ENCODE measurements at regions not wholly inside any gene's neighbourhood (a gene's known extent, or its start where the extent isn't known, plus 50 kb on each side); places are given as distances from the start of the nearest gene placed in this dataset.

DNA sequence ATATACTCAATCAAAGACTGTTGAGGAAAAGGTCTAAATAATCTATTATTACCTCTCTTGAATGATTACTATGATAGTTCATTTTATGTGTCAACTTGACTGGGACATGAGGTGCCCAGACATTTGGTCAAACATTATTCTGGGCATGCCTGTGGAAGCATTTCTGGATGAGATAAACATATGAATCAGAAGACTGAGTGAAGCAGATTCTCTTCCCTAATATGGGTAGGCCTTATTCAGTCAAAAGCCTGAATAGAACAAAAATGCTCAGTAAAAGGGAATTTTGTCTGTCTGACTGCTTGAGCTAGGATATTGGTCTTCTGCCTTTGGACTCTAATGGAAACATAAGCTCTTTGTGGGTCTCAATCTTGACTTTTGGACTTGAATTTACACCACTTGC is 73.3 kb upstream of the SOX13 start:
- Histone ChIP-seq H3K4me2 (ENCODE audit: unreplicated experiment) (no peak overlapping the region), H3K9me2 (ENCODE audit: insufficient read depth) (no peaks in the 10 kb centered on the region), H3K9ac (no peak overlapping the region), H3K9me3 (ENCODE audit: low read depth) (no peaks in the 10 kb centered on the region), H3K27me3 (replicated peaks; ENCODE audit: insufficient read depth) (peaks cover 9% of the 10 kb centered on the region; the same call in 1 of the 2 replicates), H4K20me1 (ENCODE audit: insufficient read depth) (no peaks in the 10 kb centered on the region), H3K27ac (no peak overlapping the region), H3K79me2 (ENCODE audit: insufficient read depth) (no peaks in the 10 kb centered on the region), H3K36me3 (ENCODE audit: low read depth) (no peaks in the 10 kb centered on the region), H3K4me3 (no peak overlapping the region), H2AFZ (no peak overlapping the region), H3F3A (ENCODE audit: insufficient read depth) (no peaks in the 10 kb centered on the region), H3K4me1 (ENCODE audit: insufficient read depth) (no peaks in the 10 kb centered on the region)
- DNase-seq: no peak
- TF ChIP-seq EZH2 (IDR thresholded peaks at IDR 0.05; ENCODE audit: insufficient read depth, poor library complexity, severe bottlenecking): no peak
- TF ChIP-seq EZH2phosphoT487 (IDR thresholded peaks at IDR 0.05; ENCODE audit: insufficient read depth, low read depth): no peak
- in situ Hi-C loops (cut with MboI): no loop called here

DNA sequence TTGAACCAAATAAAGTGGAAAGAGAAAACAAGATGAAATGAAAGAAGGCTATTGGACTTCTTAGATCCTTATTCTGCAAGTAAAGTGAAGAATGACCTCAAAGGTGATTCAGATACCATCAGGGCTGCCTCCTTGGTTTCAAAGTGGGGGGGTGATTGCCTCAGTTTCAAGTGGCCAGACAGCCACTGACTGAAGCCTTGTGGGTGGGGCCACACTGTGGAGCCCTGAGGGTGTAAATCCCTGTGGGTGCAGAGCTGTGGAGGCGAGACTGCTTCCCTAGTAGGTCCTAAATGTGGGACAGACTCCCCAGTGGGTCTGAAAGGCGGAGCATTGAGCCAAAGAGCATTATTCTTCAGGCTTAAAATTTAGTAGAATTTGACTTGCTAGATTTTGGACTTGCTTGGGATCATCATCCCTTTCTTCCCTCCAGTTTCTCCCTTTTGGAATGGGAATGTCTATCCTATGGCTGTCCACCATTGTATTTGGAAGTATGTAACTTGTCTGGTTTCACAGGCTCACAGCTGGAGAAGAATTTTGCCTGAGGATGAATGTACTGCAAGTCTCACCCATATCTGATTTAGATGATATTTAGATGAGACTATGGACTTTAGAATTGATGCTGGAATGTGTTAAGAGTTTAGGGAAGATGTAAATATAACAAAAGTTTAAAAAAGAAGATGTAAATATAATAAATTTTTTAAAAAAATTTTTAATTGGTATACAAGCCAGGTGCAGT is 71.6 kb upstream of the SOX13 start:
- no peaks in the 10 kb centered on the region for H3K4me1 ChIP-seq (ENCODE audit: insufficient read depth)
- H3K9me2 ChIP-seq (ENCODE audit: insufficient read depth): no peaks in the 10 kb centered on the region
- H3K27ac ChIP-seq: no peak overlapping the region
- DNase-seq: no peak
- no peaks in the 10 kb centered on the region for H3K36me3 ChIP-seq (ENCODE audit: low read depth)
- H3K27me3 ChIP-seq (replicated peaks; ENCODE audit: insufficient read depth): no peaks in the 10 kb centered on the region
- no peak overlapping the region for H3K9ac ChIP-seq
- H3K9me3 ChIP-seq (ENCODE audit: low read depth): no peaks in the 10 kb centered on the region
- TF ChIP-seq EZH2 (IDR thresholded peaks at IDR 0.05; ENCODE audit: insufficient read depth, poor library complexity, severe bottlenecking) (no peak), EZH2phosphoT487 (IDR thresholded peaks at IDR 0.05; ENCODE audit: insufficient read depth, low read depth) (no peak)
- H3K4me2 ChIP-seq (ENCODE audit: unreplicated experiment): no peak overlapping the region
- no peaks in the 10 kb centered on the region for H3K79me2 ChIP-seq (ENCODE audit: insufficient read depth)
- 67 to 83% methylated on average over 2 of the region's 2 CpGs for WGBS, 2 experiments (ENCODE audit: low coverage in 1 of 2, low lambda C conversion rate in 2 of 2, missing lambda C conversion rate in 2 of 2)
- no peak overlapping the region for H2AFZ ChIP-seq
- in situ Hi-C loops (cut with MboI): no loop called here
- no peak overlapping the region for H3K4me3 ChIP-seq
- H4K20me1 ChIP-seq (ENCODE audit: insufficient read depth): no peaks in the 10 kb centered on the region
- H3F3A ChIP-seq (ENCODE audit: insufficient read depth): no peaks in the 10 kb centered on the region

DNA sequence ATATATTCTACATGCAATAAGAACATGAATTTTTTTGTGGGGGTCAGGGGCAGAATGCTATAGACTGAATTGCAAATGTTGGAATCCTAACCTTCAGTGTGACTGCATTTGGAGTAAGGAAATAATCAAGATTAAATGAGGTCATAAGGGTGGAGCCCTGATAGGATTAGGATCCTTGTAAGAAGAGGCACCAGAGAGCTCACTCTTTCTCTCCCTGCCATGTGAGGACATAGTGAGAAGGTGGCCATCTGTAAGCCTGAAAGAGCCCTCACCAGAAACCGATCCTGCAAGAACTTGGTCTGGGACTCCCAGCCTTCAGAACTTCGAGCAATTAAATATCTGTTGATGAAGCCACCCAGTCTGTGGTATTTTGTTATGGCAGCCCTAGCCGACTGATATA is 70.3 kb upstream of the SOX13 start:
- Histone ChIP-seq H3K27ac (no peak overlapping the region), H4K20me1 (ENCODE audit: insufficient read depth) (no peaks in the 10 kb centered on the region), H3K4me2 (ENCODE audit: unreplicated experiment) (no peak overlapping the region), H2AFZ (no peak overlapping the region), H3K4me3 (no peak overlapping the region), H3K9me2 (ENCODE audit: insufficient read depth) (no peaks in the 10 kb centered on the region), H3K9me3 (ENCODE audit: low read depth) (no peaks in the 10 kb centered on the region), H3F3A (ENCODE audit: insufficient read depth) (no peaks in the 10 kb centered on the region), H3K27me3 (replicated peaks; ENCODE audit: insufficient read depth) (no peaks in the 10 kb centered on the region), H3K9ac (no peak overlapping the region), H3K4me1 (ENCODE audit: insufficient read depth) (no peaks in the 10 kb centered on the region), H3K36me3 (ENCODE audit: low read depth) (no peaks in the 10 kb centered on the region), H3K79me2 (ENCODE audit: insufficient read depth) (no peaks in the 10 kb centered on the region)
- 36 to 57% methylated on average over 3 of the region's 3 CpGs for WGBS, 2 experiments (ENCODE audit: low coverage in 1 of 2, low lambda C conversion rate in 2 of 2, missing lambda C conversion rate in 2 of 2)
- TF ChIP-seq EZH2 (IDR thresholded peaks at IDR 0.05; ENCODE audit: insufficient read depth, poor library complexity, severe bottlenecking): no peak
- no peak for TF ChIP-seq EZH2phosphoT487 (IDR thresholded peaks at IDR 0.05; ENCODE audit: insufficient read depth, low read depth)
- in situ Hi-C loops (cut with MboI): no loop called here
- no peak for DNase-seq

DNA sequence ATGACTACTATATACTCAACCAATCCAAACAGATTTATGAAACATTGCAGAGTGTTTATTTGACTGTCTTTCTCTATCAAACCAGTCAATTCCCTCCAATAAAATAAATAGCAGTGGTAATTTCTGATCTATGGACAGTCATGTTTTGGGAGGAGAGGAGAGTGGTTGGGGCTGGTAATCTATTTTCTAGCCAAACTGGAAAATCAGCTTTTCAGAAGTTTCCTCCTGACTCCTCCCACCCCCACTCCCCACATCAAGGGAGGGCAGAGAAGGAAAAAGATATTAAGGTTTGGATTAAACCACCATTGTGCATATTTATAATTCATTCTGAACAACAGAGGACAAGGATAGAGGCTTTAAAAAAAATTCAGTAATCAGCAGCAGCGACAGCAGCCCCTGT is 69.4 kb upstream of the SOX13 start:
- Histone ChIP-seq H3K36me3 (ENCODE audit: low read depth) (no peaks in the 10 kb centered on the region), H2AFZ (no peak overlapping the region), H3K9me3 (ENCODE audit: low read depth) (no peaks in the 10 kb centered on the region), H3K27ac (no peak overlapping the region), H3K79me2 (ENCODE audit: insufficient read depth) (no peaks in the 10 kb centered on the region), H3K4me3 (no peak overlapping the region), H3F3A (ENCODE audit: insufficient read depth) (no peaks in the 10 kb centered on the region), H4K20me1 (ENCODE audit: insufficient read depth) (no peaks in the 10 kb centered on the region), H3K9ac (no peak overlapping the region), H3K4me2 (ENCODE audit: unreplicated experiment) (no peak overlapping the region), H3K27me3 (replicated peaks; ENCODE audit: insufficient read depth) (no peaks in the 10 kb centered on the region), H3K9me2 (ENCODE audit: insufficient read depth) (no peaks in the 10 kb centered on the region), H3K4me1 (ENCODE audit: insufficient read depth) (no peaks in the 10 kb centered on the region)
- WGBS, 2 experiments (ENCODE audit: low coverage in 1 of 2, low lambda C conversion rate in 2 of 2, missing lambda C conversion rate in 2 of 2): 60 to 69% methylated on average over 1 of the region's 1 CpG
- DNase-seq: no peak
- TF ChIP-seq EZH2 (IDR thresholded peaks at IDR 0.05; ENCODE audit: insufficient read depth, poor library complexity, severe bottlenecking) (no peak), EZH2phosphoT487 (IDR thresholded peaks at IDR 0.05; ENCODE audit: insufficient read depth, low read depth) (no peak)
- in situ Hi-C loops (cut with MboI): no loop called here

DNA sequence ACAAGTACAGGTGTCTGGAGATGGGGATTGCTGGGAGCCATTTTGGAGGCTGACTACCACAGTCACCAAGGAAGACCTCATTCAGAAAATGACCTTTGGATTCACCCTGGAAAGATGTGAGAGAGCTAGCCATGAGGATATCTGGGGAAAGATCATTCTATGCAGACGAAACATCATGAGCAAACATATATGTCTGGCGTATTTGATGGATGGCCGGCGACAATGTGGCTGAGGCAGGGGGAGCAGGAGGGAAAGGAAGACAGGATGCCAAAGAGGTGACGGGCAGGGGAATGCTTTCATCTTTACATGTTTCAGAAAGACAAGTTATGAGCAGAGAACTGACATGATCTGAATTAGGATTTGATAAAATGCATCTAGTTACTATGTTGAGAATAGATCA is 61.5 kb upstream of the SOX13 start:
- no peaks in the 10 kb centered on the region for H4K20me1 ChIP-seq (ENCODE audit: insufficient read depth)
- in situ Hi-C loops (cut with MboI): no loop called here
- no peak for TF ChIP-seq EZH2 (IDR thresholded peaks at IDR 0.05; ENCODE audit: insufficient read depth, poor library complexity, severe bottlenecking)
- no peak for TF ChIP-seq EZH2phosphoT487 (IDR thresholded peaks at IDR 0.05; ENCODE audit: insufficient read depth, low read depth)
- H3K9ac ChIP-seq: no peak overlapping the region
- no peaks in the 10 kb centered on the region; the same call in 1 of the 2 replicates for H3K27me3 ChIP-seq (replicated peaks; ENCODE audit: insufficient read depth)
- no peaks in the 10 kb centered on the region for H3K9me3 ChIP-seq (ENCODE audit: low read depth)
- H3K9me2 ChIP-seq (ENCODE audit: insufficient read depth): no peaks in the 10 kb centered on the region
- H3K79me2 ChIP-seq (ENCODE audit: insufficient read depth): no peaks in the 10 kb centered on the region
- no peak overlapping the region for H3K4me3 ChIP-seq
- H3K27ac ChIP-seq: no peak overlapping the region
- no peak for DNase-seq
- no peak overlapping the region for H2AFZ ChIP-seq
- no peak overlapping the region for H3K4me2 ChIP-seq (ENCODE audit: unreplicated experiment)
- 33 to 41% methylated on average over 5 of the region's 5 CpGs for WGBS, 2 experiments (ENCODE audit: low coverage in 1 of 2, low lambda C conversion rate in 2 of 2, missing lambda C conversion rate in 2 of 2)
- H3K4me1 ChIP-seq (ENCODE audit: insufficient read depth): no peaks in the 10 kb centered on the region
- no peaks in the 10 kb centered on the region for H3F3A ChIP-seq (ENCODE audit: insufficient read depth)
- no peaks in the 10 kb centered on the region for H3K36me3 ChIP-seq (ENCODE audit: low read depth)

All from GM23248 (cell line).